ENCODE measurements at regions not wholly inside any gene's neighbourhood (a gene's known extent, or its start where the extent isn't known, plus 50 kb on each side); places are given as distances from the start of the nearest gene placed in this dataset.

DNA sequence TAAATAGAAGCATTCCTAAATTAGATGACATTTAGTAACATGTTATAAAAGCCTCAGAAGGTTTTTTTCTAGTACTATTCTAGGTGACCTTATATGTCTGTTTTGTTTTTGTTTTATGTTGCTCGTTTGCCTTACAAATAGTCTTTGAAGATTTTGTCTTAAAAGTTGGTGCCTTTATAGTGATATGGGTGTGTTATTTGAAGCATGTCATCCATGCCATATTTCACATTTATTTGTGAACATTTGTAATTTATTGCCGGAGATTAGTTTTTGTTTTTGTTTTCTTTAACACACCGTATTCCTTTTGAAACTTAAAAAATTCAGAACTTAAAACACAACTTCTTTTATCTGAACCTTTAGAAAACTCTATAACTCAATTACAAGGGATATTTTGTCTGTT lies 422.8 kb upstream of the PCDH9 start:
- Histone ChIP-seq H3K27me3 (no peaks in the 10 kb centered on the region), H3K36me3 (no peaks in the 10 kb centered on the region), H3K9me3 (no peaks in the 10 kb centered on the region), H3K4me1 (no peaks in the 10 kb centered on the region), H3K27ac (no peak overlapping the region), H3K4me3 (replicated peaks in 1 of 3) (no peak overlapping the region)
- intact Hi-C loops (cut with DNase I) = no loop called here
- 83 to 85% methylated on average over 3 of the region's 3 CpGs for WGBS, 2 donors
- DNase-seq = no peak
- TF ChIP-seq CTCF (IDR thresholded peaks at IDR 0.05) (no peak), POLR2A (IDR thresholded peaks at IDR 0.05) (no peak)

GRCh38 chr13:67651908-67652465 lies 421.9 kb upstream of the PCDH9 start:
- Histone ChIP-seq H3K27ac (no peak overlapping the region), H3K9me3 (no peaks in the 10 kb centered on the region), H3K4me1 (no peaks in the 10 kb centered on the region), H3K36me3 (no peaks in the 10 kb centered on the region), H3K27me3 (no peaks in the 10 kb centered on the region), H3K4me3 (replicated peaks in 1 of 3) (no peak overlapping the region)
- TF ChIP-seq CTCF (IDR thresholded peaks at IDR 0.05) (no peak), POLR2A (IDR thresholded peaks at IDR 0.05) (no peak)
- intact Hi-C loops (cut with DNase I) = no loop called here
- 46 to 52% methylated on average over 3 of the region's 3 CpGs for WGBS, 2 donors
- no peak for DNase-seq

- no peaks in the 10 kb centered on the region for H3K27me3 ChIP-seq
- H3K9me3 ChIP-seq = no peaks in the 10 kb centered on the region
- no peaks in the 10 kb centered on the region for H3K4me1 ChIP-seq
- 90 to 94% methylated on average over 1 of the region's 1 CpG for WGBS, 2 donors
- intact Hi-C loops (cut with DNase I) = no loop called here
- DNase-seq = no peak
- no peak for TF ChIP-seq CTCF (IDR thresholded peaks at IDR 0.05)
- TF ChIP-seq POLR2A (IDR thresholded peaks at IDR 0.05) = no peak
- H3K36me3 ChIP-seq = no peaks in the 10 kb centered on the region
- H3K4me3 ChIP-seq (replicated peaks in 1 of 3) = no peak overlapping the region
- H3K27ac ChIP-seq = no peak overlapping the region
Observed at GRCh38 chr13:67650471-67650870, 420.3 kb upstream of the PCDH9 start.

DNA sequence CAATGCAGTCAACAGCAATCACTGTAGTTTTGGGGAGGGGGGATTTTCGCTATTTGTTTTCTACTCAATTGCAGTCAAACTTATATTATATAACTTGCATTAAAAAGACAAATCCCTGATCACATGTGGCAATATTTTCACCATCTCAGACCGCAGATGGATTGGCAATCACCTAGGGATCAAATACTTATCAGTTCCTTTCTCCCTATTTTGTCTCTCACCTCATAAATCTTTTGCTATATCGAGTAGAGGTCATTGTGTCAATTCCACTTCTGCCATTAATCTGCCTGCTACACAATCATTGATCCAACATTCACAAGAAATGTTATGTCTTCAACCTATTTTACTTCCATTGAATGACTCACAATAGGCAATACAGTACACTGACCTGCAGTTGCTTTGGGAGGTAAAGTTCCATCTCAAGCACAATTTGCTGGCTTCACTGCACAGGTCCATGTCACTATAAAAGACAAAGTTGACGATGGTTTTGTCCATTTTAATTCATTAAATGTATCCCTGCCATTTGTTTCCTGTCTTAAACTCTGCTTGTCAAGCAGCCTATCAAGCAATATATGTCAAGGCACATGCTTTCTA lies 415.8 kb upstream of the PCDH9 start:
- Histone ChIP-seq H3K27me3 (no peaks in the 10 kb centered on the region), H3K9me3 (no peaks in the 10 kb centered on the region), H3K4me3 (replicated peaks in 1 of 3) (no peak overlapping the region), H3K27ac (no peak overlapping the region), H3K4me1 (no peaks in the 10 kb centered on the region), H3K36me3 (no peaks in the 10 kb centered on the region)
- 87 to 89% methylated on average over 4 of the region's 4 CpGs for WGBS, 2 donors
- no peak for TF ChIP-seq POLR2A (IDR thresholded peaks at IDR 0.05)
- no peak for TF ChIP-seq CTCF (IDR thresholded peaks at IDR 0.05)
- DNase-seq = no peak
- intact Hi-C loops (cut with DNase I) = no loop called here

DNA sequence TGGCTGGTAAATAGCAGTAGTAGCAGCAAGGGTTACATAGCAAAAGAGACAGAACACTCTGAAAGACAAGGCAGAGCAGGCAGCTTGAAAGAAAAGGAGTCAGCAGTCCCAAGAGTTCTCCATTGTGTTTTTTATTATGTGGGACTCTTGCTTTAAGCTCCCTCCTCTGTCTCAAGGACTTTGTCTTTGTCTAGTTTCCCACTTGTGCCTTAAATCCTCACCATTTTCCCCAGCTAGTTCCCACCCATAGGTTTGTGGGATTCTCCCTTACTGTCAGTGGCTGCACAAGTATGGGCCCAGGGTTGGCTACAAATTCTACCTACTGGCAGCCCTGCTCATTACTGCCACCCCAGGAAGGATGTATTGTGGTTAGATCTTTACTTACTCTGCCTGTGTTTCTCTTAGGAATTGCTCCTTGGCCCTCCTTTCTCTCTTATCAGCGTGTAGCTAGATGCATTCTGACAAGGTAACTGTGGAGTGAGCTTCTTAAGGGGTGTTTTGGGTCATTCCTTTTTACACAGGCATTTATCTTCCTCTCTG lies 413.4 kb upstream of the PCDH9 start:
- Histone ChIP-seq H3K36me3 (no peaks in the 10 kb centered on the region), H3K9me3 (no peaks in the 10 kb centered on the region), H3K27ac (no peak overlapping the region), H3K4me3 (replicated peaks in 1 of 3) (no peak overlapping the region), H3K27me3 (no peaks in the 10 kb centered on the region), H3K4me1 (no peaks in the 10 kb centered on the region)
- 42 to 54% methylated on average over 1 of the region's 1 CpG for WGBS, 2 donors
- DNase-seq = no peak
- intact Hi-C loops (cut with DNase I) = no loop called here
- no peak for TF ChIP-seq CTCF (IDR thresholded peaks at IDR 0.05)
- no peak for TF ChIP-seq POLR2A (IDR thresholded peaks at IDR 0.05)
